AG10803 (cell line): ENCODE measurements at regions not wholly inside any gene's neighbourhood (a gene's known extent, or its start where the extent isn't known, plus 50 kb on each side); places are given as distances from the start of the nearest gene placed in this dataset.
"Not testable (repeated sequence)": the region's sequence is repeated elsewhere in the genome, so short reads cannot be mapped to it uniquely, and the experiment has no call there.

Experiments used
- DNase-seq: peaks from one replicate; pipeline ENCODE4 v3.0.0; 2010; ENCODE audit warnings: low read depth
- H3K4me3 ChIP-seq: 2 replicates; pipeline ENCODE4 v1.5.1; 2011; ENCODE audit warnings: mild to moderate bottlenecking, low read length, control low read depth
- CTCF ChIP-seq: conservative IDR thresholded peaks from 2 replicates; pipeline ENCODE4 v1.5.1; 2011; ENCODE audit warnings: mild to moderate bottlenecking, low read length, control low read depth, inconsistent platforms

DNA sequence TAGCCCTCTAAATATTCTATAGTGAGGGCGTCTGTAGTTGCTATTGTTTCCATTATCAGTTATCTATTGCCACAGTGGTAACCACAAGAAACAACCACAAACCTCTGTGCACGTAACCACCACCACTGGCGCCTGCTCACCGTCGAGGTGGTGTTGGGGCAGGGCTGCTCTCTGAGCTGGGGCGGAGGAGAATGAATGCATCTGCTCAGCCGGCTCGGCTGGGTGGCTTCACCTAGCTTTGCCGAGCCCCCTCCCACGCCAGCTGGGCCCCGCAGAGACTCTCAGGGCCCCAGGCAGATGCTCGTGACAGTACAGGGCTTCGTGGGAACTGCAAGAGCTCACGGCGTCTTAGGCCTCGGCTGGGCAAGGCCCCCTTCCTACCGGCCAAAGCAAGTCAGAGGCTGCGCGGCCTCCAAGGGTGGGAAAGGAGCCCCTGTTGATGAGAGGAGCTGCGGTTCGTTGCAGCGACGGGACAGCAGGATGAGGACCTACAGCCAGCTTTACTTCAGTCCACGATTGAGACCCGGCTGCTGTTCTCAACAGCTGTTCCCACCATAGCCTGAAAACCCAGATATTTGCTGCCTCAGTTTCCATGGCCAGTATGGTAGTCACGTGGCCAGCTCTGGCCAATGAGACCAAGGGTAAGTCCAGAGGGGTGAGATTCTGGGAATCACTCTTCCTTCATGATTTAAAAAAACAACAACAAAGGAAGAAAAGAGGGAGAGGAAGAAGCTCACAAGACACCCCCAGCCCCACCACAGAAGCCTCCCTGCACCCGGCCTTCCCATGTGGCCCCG is 120.2 kb upstream of the AFDN start:
- H3K4me3 ChIP-seq, result no peak overlapping the region
- DNase-seq, result no peak
- TF ChIP-seq CTCF, result no peak

DNA sequence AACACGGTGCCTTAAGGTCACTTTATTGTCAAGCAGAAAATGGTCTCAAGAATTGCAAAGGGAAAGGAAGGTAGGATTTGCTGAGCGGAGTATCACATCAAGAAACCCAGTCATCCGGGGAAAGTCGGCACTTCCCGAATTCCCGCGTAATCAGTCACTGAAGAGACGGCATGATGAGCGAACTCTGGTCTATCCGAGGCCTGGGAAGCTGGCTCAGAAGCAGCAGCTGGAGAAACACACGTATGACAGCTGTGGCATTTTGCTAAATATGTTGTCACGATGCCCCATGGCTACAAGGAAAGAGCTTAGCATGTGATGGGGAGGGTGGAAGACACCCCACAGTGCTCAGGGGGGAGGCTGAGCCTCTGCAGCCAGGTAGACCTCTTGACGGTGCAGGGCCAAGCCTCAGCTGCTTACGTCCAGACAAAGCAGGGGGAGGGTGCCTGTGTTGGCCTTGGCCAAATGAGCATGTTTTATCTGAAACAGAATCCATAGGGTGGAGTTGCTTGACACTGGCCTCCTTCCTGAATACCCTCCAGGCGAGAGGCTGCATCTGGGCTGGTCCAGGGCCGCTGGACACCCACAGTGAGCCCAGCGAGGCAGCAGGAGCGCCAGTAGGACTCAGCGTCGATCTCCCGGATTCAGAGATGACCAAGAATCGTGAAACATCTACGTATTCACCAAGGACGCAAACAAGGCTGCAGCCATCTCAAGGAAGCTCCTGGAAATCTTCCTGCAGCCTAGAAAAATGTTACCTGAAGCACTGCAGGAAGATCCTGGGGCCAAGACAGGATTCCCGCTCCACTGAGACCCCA is 118.8 kb upstream of the AFDN start:
- no peak for DNase-seq
- no peak overlapping the region for H3K4me3 ChIP-seq
- TF ChIP-seq CTCF, result no peak

- no peak overlapping the region for H3K4me3 ChIP-seq
- DNase-seq, result no peak
- no peak for TF ChIP-seq CTCF
Measured at GRCh38 chr6:167708501-167709094, 118.1 kb upstream of the AFDN start.

GRCh38 chr6:167709196-167709595 is 117.5 kb upstream of the AFDN start:
- no peak for TF ChIP-seq CTCF
- no peak for DNase-seq
- H3K4me3 ChIP-seq, result no peak overlapping the region

GRCh38 chr6:167709776-167710336 is 116.9 kb upstream of the AFDN start:
- not testable (repeated sequence) for H3K4me3 ChIP-seq, DNase-seq

- DNase-seq, result no peak
- H3K4me3 ChIP-seq, result no peak overlapping the region
- no peak for TF ChIP-seq CTCF
Measured at GRCh38 chr6:167710363-167710920, 116.3 kb upstream of the AFDN start.

GRCh38 chr6:167711211-167711610 is 115.5 kb upstream of the AFDN start:
- no peak for DNase-seq
- no peak for TF ChIP-seq CTCF
- no peak overlapping the region for H3K4me3 ChIP-seq
